ENCODE measurements at regions not wholly inside any gene's neighbourhood (a gene's known extent, or its start where the extent isn't known, plus 50 kb on each side); places are given as distances from the start of the nearest gene placed in this dataset.

- Histone ChIP-seq H3K36me3 (ENCODE audit: control insufficient read depth in 2 of 2, extremely low read depth in 1 of 2, insufficient read depth in 2 of 2, low read length in 2 of 2) (no peaks in the 10 kb centered on the region), H3K27me3 (ENCODE audit: control insufficient read depth in 2 of 2, insufficient read depth in 2 of 2, low read length in 2 of 2) (no peaks in the 10 kb centered on the region), H3K4me1 (ENCODE audit: control insufficient read depth, extremely low read depth, insufficient read depth, low read length) (no peaks in the 10 kb centered on the region), H4K20me1 (replicated peaks; ENCODE audit: control insufficient read depth, extremely low read depth, insufficient read depth, low read length) (no peaks in the 10 kb centered on the region), H3K9ac (replicated peaks; ENCODE audit: extremely low read depth, insufficient read depth, low read length) (no peak overlapping the region), H3K27ac (ENCODE audit: insufficient read depth, low read depth, low read length) (no peak overlapping the region), H2AFZ (ENCODE audit: low read depth, low read length) (no peak overlapping the region), H3K79me2 (ENCODE audit: control insufficient read depth, insufficient read depth, low read length) (no peaks in the 10 kb centered on the region), H3K9me3 (replicated peaks; ENCODE audit: control insufficient read depth, insufficient read depth, low read length) (no peaks in the 10 kb centered on the region), H3K4me3 (replicated peaks in 1 of 3; ENCODE audit: insufficient read depth in 1 of 3, low read depth in 1 of 3, low read length in 3 of 3) (no peak overlapping the region), H3K9me1 (replicated peaks; ENCODE audit: control insufficient read depth, extremely low read depth, insufficient read depth, low read length) (no peaks in the 10 kb centered on the region), H3K4me2 (ENCODE audit: insufficient read depth, low read length) (no peak overlapping the region)
- no peak for FAIRE-seq
- ChIA-PET CTCF (no interaction called here), POLR2A (no interaction called here)
- BruUV-seq (replicated peaks) = no TSS peak
- no peak for DNase-seq (ENCODE audit: low read depth, low spot score)
- TF ChIP-seq, protein P1, sequence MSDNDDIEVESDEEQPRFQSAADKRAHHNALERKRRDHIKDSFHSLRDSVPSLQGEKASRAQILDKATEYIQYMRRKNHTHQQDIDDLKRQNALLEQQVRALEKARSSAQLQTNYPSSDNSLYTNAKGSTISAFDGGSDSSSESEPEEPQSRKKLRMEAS (IDR thresholded peaks at IDR 0.05; ENCODE audit: insufficient read depth, insufficient read length) = no peak
- no peak for TF ChIP-seq MYC (IDR thresholded peaks at IDR 0.05; ENCODE audit: low read depth, low read length)
- no peak for TF ChIP-seq POLR2A (IDR thresholded peaks at IDR 0.05; ENCODE audit: low read depth, low read length)
- TF ChIP-seq POLR2AphosphoS5 (IDR thresholded peaks at IDR 0.05; ENCODE audit: insufficient read depth, low read depth, low read length) = no peak
- TF ChIP-seq EZH2 (IDR thresholded peaks at IDR 0.05; ENCODE audit: borderline replicate concordance, low read depth, low read length, severe bottlenecking) = no peak
- TF ChIP-seq GATA2 (IDR thresholded peaks at IDR 0.05; ENCODE audit: insufficient read depth, insufficient read length, low read depth, low read length) = no peak
- no peak for TF ChIP-seq CTCF (IDR thresholded peaks at IDR 0.05; ENCODE audit: extremely low read depth in 1 of 2, insufficient read depth in 1 of 2, low read depth in 1 of 2, low read length in 2 of 2)
- TF ChIP-seq JUN (IDR thresholded peaks at IDR 0.05; ENCODE audit: borderline replicate concordance, insufficient read depth, insufficient read length, low read depth) = no peak
- TF ChIP-seq FOS (IDR thresholded peaks at IDR 0.05; ENCODE audit: borderline replicate concordance, insufficient read depth, low read length) = no peak
- dilution Hi-C loops (cut with MboI; ENCODE audit: extremely low pct_ligation_motif_present, low sequenced_read_pairs) = no loop called here
- intact Hi-C loops (cut with micrococcal nuclease) = no loop called here
Observed at GRCh38 chrX:82703551-82703950, 804.5 kb upstream of the POU3F4 start.

All from endothelial cell of umbilical vein (primary cell).